Mesothelial cell of epicardium (in vitro differentiated cells): ENCODE measurements at regions not wholly inside any gene's neighbourhood (a gene's known extent, or its start where the extent isn't known, plus 50 kb on each side); places are given as distances from the start of the nearest gene placed in this dataset.

Source experiments
- DNase-seq, 2 experiments: peaks; one replicate each; pipeline ENCODE4 v3.0.0; 2021; ENCODE audit warnings: low spot score in 2 of 2; ENCODE audit not compliant: unreplicated experiment in 2 of 2
- H3K27ac Mint-ChIP-seq: 2 replicates; pipeline ENCODE4 v1.8.0; 2021; ENCODE audit warnings: mixed read lengths
- H3K27me3 Mint-ChIP-seq: 2 replicates; pipeline ENCODE4 v1.8.0; 2021; ENCODE audit warnings: low read depth, mixed read lengths
- H3K36me3 Mint-ChIP-seq: 2 replicates; pipeline ENCODE4 v1.8.0; 2021; ENCODE audit warnings: mixed read lengths
- H3K4me1 Mint-ChIP-seq: 2 replicates; pipeline ENCODE4 v1.8.0; 2021; ENCODE audit warnings: mixed read lengths
- H3K4me3 Mint-ChIP-seq: 2 replicates; pipeline ENCODE4 v1.8.0; 2021; ENCODE audit warnings: mild to moderate bottlenecking, moderate library complexity, mixed read lengths
- H3K9me3 Mint-ChIP-seq: 2 replicates; pipeline ENCODE4 v1.8.0; 2021; ENCODE audit warnings: mixed read lengths
- TF ChIP-seq, protein P1 (sequence below): fragments of 200-600 bp; sonication (generic); IDR thresholded peaks from one replicate; pipeline ENCODE4 v1.5.0; 2021; ENCODE audit warnings: antibody characterized with exemption; ENCODE audit not compliant: unreplicated experiment

GRCh38 chr5:155512329-155512728 lies 498.8 kb downstream of the KIF4B start:
- no peak overlapping the region for H3K4me3 Mint-ChIP-seq
- DNase-seq: no peak
- TF ChIP-seq, protein P1, sequence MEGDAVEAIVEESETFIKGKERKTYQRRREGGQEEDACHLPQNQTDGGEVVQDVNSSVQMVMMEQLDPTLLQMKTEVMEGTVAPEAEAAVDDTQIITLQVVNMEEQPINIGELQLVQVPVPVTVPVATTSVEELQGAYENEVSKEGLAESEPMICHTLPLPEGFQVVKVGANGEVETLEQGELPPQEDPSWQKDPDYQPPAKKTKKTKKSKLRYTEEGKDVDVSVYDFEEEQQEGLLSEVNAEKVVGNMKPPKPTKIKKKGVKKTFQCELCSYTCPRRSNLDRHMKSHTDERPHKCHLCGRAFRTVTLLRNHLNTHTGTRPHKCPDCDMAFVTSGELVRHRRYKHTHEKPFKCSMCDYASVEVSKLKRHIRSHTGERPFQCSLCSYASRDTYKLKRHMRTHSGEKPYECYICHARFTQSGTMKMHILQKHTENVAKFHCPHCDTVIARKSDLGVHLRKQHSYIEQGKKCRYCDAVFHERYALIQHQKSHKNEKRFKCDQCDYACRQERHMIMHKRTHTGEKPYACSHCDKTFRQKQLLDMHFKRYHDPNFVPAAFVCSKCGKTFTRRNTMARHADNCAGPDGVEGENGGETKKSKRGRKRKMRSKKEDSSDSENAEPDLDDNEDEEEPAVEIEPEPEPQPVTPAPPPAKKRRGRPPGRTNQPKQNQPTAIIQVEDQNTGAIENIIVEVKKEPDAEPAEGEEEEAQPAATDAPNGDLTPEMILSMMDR: no peak
- no peak overlapping the region for H3K27ac Mint-ChIP-seq
- no peaks in the 10 kb centered on the region for H3K36me3 Mint-ChIP-seq
- H3K4me1 Mint-ChIP-seq: no peaks in the 10 kb centered on the region
- peaks cover 38% of the 10 kb centered on the region for H3K27me3 Mint-ChIP-seq
- no peaks in the 10 kb centered on the region for H3K9me3 Mint-ChIP-seq

GRCh38 chr5:155514105-155514563 lies 500.6 kb downstream of the KIF4B start:
- Mint-ChIP-seq H3K4me1 (no peaks in the 10 kb centered on the region), H3K36me3 (no peaks in the 10 kb centered on the region), H3K4me3 (no peak overlapping the region), H3K27me3 (peaks cover 35% of the 10 kb centered on the region), H3K27ac (no peak overlapping the region), H3K9me3 (peaks cover 3% of the 10 kb centered on the region)
- TF ChIP-seq, protein P1: no peak
- DNase-seq: no peak

GRCh38 chr5:155522540-155522939 lies 509.0 kb downstream of the KIF4B start:
- H3K27ac Mint-ChIP-seq: no peak overlapping the region
- H3K9me3 Mint-ChIP-seq: peaks cover 17% of the 10 kb centered on the region
- no peaks in the 10 kb centered on the region for H3K4me1 Mint-ChIP-seq
- no peak for DNase-seq
- TF ChIP-seq, protein P1: no peak
- H3K27me3 Mint-ChIP-seq: peaks cover 7% of the 10 kb centered on the region
- H3K4me3 Mint-ChIP-seq: no peak overlapping the region
- H3K36me3 Mint-ChIP-seq: no peaks in the 10 kb centered on the region

- Mint-ChIP-seq H3K27ac (no peak overlapping the region), H3K9me3 (no peaks in the 10 kb centered on the region), H3K27me3 (peaks cover 4% of the 10 kb centered on the region), H3K4me3 (no peak overlapping the region), H3K36me3 (no peaks in the 10 kb centered on the region), H3K4me1 (peaks cover 4% of the 10 kb centered on the region)
- TF ChIP-seq, protein P1: no peak
- DNase-seq: no peak
Measured at GRCh38 chr5:155529362-155529761, 515.8 kb downstream of the KIF4B start.

- H3K36me3 Mint-ChIP-seq: no peaks in the 10 kb centered on the region
- TF ChIP-seq, protein P1: no peak
- H3K4me1 Mint-ChIP-seq: peaks cover 4% of the 10 kb centered on the region
- H3K4me3 Mint-ChIP-seq: no peak overlapping the region
- H3K27me3 Mint-ChIP-seq: no peaks in the 10 kb centered on the region
- H3K27ac Mint-ChIP-seq: no peak overlapping the region
- H3K9me3 Mint-ChIP-seq: no peaks in the 10 kb centered on the region
- DNase-seq: no peak
Measured at GRCh38 chr5:155530046-155530445, 516.5 kb downstream of the KIF4B start.
